Astrocyte of the cerebellum (primary cell): ENCODE measurements at regions not wholly inside any gene's neighbourhood (a gene's known extent, or its start where the extent isn't known, plus 50 kb on each side); places are given as distances from the start of the nearest gene placed in this dataset.

Source experiments
- DNase-seq: peaks from one replicate; pipeline ENCODE4 v3.0.0-alpha.2; 2011; ENCODE audit warnings: low read depth
- H3K4me3 ChIP-seq: 2 replicates; pipeline ENCODE4 v1.5.1; 2011; ENCODE audit warnings: mild to moderate bottlenecking, low read depth, low read length, moderate library complexity
- in situ Hi-C: cut with HindIII; loops from 2 replicates; pipeline ENCODE4 v1.10.0; 2017; ENCODE audit warnings: low sequenced_read_pairs
- TF ChIP-seq, protein P1 (sequence below): IDR thresholded peaks from 2 replicates; pipeline ENCODE4 v1.5.1; 2012; ENCODE audit warnings: low read length, low read depth, moderate library complexity, mild to moderate bottlenecking; ENCODE audit errors: missing control alignments

DNA sequence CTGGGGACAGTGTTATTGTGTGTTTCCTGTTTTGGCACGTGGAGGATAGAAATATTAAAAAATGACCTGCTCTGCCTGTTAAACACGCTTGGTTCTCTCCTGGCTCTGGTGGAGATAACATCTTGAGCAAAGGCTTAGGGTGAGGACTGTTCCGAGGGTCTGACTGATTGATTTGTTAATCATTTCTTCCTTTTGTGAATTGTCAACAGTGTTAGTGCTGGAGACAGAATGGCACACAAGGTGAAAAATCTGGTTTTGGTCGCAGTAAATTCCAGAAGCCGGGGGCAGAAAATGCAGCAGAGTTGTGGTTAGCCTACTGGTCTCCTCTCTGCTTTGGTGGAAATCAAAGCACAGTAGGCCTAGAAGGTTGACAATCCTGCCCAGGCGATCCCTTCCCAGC, 163.6 kb downstream of the FGF9 start:
- no peak for DNase-seq
- no peak overlapping the region for H3K4me3 ChIP-seq
- in situ Hi-C loops: no loop called here
- TF ChIP-seq, protein P1, sequence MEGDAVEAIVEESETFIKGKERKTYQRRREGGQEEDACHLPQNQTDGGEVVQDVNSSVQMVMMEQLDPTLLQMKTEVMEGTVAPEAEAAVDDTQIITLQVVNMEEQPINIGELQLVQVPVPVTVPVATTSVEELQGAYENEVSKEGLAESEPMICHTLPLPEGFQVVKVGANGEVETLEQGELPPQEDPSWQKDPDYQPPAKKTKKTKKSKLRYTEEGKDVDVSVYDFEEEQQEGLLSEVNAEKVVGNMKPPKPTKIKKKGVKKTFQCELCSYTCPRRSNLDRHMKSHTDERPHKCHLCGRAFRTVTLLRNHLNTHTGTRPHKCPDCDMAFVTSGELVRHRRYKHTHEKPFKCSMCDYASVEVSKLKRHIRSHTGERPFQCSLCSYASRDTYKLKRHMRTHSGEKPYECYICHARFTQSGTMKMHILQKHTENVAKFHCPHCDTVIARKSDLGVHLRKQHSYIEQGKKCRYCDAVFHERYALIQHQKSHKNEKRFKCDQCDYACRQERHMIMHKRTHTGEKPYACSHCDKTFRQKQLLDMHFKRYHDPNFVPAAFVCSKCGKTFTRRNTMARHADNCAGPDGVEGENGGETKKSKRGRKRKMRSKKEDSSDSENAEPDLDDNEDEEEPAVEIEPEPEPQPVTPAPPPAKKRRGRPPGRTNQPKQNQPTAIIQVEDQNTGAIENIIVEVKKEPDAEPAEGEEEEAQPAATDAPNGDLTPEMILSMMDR: no peak

DNA sequence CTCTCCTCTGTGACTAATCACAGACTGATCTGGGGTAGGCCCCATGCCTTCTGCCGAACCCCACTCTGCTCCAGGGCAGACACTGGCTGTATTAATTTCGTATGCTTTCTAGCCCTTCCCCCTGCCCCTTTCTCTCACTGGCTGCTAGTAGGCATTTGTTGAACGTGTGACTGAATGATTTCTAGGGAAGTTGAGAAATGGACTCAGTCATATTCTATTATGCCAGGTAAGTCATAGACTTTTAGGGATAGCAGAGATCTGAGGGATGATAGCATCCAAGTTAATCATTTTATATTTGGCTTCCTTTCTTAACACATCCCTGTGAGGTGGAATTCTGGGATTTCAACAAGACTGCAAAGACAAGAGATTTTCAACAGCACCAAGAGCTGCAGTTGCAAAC, 166.4 kb downstream of the FGF9 start:
- no peak for DNase-seq
- TF ChIP-seq, protein P1: no peak
- in situ Hi-C loops: no loop called here
- H3K4me3 ChIP-seq: no peak overlapping the region

DNA sequence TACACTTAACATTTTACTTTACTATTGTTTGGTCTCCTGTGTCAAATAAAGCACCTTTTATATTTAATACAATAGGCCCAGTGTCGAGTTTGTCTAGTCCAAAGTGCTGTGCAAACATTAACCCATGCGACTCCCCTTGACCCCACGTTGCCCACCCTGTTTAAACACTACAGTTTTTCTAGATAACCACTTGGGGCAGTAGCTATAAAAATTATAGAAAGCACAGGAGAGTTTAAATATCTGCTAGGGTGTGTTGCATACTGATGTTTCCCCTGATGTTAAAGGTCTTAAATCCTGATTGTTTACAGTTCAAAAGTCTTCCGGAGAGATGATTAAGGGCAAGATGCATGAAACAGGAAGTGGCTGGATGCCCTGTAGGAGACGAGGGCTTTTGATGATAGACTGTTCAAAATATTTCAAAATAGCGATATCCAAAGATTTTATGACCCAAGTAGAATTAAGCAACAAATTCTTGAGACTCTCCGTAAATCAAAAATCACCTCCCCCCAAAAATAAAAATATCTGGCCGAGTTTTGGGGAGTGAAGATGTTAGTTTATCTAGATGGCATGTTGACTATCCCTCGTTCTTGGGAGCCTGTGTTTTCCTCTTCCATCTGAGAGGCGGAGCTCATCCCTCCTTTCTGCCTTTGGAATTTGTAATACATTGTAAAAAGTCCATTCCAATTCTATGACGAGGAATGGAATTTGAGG, 167.1 kb downstream of the FGF9 start:
- TF ChIP-seq, protein P1: no peak
- no peak for DNase-seq
- H3K4me3 ChIP-seq: no peak overlapping the region
- in situ Hi-C loops: no loop called here

DNA sequence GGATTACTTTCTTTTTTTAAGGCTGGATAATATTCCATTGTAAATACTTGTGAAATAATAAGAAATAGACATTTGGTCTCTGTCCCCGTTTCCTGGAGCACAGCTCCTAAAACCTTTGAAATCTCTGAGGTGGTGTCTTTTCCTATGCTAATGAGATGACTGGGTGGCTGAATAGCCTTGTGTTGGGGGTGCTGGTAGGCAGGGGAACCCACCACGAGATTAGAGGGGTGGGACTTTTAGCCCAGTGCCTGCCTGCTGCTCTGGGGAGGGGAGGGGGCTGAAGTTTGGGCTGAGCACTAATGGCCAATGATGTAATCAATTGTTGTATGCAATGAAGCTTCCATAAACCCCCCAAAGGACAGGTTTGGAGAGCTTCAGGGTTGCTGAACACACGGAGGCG, 175.7 kb downstream of the FGF9 start:
- in situ Hi-C loops: no loop called here

DNA sequence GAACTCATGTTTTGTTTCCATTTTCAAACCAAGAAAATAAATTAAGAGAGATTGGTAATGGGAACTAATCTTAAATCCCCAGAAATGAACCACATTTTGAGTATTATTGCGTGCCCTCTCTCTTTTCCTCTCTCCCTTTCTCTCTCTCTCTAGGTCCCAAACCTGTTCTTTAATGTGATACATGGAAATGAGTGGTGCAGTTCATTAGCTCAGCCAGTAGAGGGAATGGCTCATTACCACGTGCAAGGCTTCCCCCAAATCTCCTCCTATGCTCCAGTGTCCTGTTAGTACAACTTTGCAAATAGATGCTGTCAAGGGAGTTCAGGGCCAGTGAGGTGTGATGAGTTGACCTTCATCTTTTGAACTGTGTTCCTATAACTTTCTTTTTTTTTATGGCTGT, 178.4 kb downstream of the FGF9 start:
- TF ChIP-seq, protein P1: no peak
- H3K4me3 ChIP-seq: no peak overlapping the region
- in situ Hi-C loops: no loop called here
- DNase-seq: no peak

More for the DNA sequence above, 175.7 kb downstream of the FGF9 start:
- DNase-seq: no peak
- TF ChIP-seq, protein P1: no peak
- no peak overlapping the region for H3K4me3 ChIP-seq

DNA sequence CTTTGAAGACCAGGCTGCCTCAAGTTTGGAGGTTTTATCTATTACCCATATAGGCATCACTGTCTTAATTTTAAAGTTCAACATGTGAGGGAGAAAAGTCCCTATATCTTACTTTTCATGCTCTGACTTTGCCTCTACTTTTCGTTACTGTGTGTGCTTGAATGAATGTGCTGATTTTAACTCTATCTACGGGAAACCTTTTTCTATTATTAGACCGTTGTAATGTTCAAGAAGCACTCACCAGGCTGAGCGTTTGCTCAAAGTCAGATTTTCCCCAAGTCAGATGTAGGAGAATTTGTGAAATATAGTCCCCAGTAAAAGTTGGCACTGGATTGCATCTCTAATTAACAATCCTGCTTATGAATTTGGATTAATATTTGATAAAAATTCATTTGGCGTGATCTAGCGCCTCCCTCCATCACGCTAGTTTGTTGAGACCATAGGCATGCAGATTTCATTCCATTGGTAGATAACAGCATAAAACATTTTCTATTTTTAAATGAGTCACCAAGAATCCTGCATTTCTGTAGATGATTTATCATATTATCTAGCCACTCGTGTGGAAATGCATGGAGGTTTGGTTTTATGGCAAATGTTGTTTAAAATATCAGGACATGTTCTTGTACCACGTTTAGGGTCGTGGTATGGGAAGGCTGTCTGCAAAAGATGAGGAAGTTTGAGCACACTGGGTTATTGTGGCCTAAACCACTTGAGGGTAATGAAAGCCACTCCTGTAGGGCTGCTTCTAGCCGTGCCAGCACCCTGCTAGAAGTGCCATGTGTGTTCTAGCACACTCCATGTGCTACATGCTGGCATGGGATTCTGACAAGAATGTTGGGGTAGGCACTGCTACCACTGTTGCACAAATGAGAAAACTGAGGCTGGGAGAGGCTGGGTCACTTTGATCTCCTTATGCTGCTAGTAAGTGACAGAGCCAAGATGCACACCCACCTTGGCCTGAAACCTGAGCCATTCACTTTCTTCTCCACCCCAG, 179.4 kb downstream of the FGF9 start:
- H3K4me3 ChIP-seq: no peak overlapping the region
- TF ChIP-seq, protein P1: no peak
- in situ Hi-C loops: no loop called here
- DNase-seq: no peak
